Neural cell (in vitro differentiated cells): ENCODE measurements at regions not wholly inside any gene's neighbourhood (a gene's known extent, or its start where the extent isn't known, plus 50 kb on each side); places are given as distances from the start of the nearest gene placed in this dataset.

Experiments
- EP300 ChIP-seq: fragments of 450-650 bp; conservative IDR thresholded peaks from 2 replicates; pipeline ENCODE4 v1.6.1; 2014; ENCODE audit warnings: antibody characterized with exemption, mild to moderate bottlenecking, moderate library complexity; ENCODE audit not compliant: poor library complexity, severe bottlenecking
- EZH2 ChIP-seq: fragments of 200-600, 300-800 bp; shearing (Covaris generic), sonication (generic); IDR thresholded peaks from 2 replicates; pipeline ENCODE4 v1.6.1; 2014; ENCODE audit warnings: antibody characterized with exemption, low read length, borderline replicate concordance, mild to moderate bottlenecking; ENCODE audit not compliant: insufficient read depth, poor library complexity, severe bottlenecking
- POLR2AphosphoS5 ChIP-seq: IDR thresholded peaks from 2 replicates; pipeline ENCODE4 v1.6.1; 2012
- RAD21 ChIP-seq: fragments of 450-650 bp; conservative IDR thresholded peaks from 2 replicates; pipeline ENCODE4 v1.6.1; 2014; ENCODE audit warnings: antibody characterized with exemption, mild to moderate bottlenecking, moderate library complexity
- TAF1 ChIP-seq: IDR thresholded peaks from 2 replicates; pipeline ENCODE4 v1.6.1; 2012; ENCODE audit warnings: low read depth
- TF ChIP-seq, protein P1 (sequence below): fragments of 450-650 bp; IDR thresholded peaks from 2 replicates; pipeline ENCODE4 v1.5.1; 2014; ENCODE audit warnings: antibody characterized with exemption, mild to moderate bottlenecking, moderate library complexity; ENCODE audit not compliant: poor library complexity, severe bottlenecking

DNA sequence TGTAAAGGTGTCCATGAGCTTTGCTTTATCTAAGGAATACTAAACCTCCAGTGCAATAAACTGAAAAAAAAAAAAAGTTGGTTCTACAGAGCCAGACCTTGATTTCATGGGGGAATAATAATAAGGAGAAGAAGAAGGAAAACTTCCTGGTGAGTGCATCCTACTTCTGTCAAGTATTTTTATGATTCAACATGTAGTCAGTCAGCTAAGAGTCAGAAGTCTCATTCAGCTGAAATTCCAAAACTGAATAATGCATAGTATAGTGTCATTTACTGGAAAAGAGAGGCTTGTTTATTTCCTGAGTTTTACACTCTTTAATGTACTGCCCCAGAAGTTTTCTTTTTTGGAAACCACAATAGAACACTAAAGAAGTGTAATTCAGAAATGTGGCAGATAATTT, 77.8 kb upstream of the TACR1 start:
- TF ChIP-seq, protein P1, sequence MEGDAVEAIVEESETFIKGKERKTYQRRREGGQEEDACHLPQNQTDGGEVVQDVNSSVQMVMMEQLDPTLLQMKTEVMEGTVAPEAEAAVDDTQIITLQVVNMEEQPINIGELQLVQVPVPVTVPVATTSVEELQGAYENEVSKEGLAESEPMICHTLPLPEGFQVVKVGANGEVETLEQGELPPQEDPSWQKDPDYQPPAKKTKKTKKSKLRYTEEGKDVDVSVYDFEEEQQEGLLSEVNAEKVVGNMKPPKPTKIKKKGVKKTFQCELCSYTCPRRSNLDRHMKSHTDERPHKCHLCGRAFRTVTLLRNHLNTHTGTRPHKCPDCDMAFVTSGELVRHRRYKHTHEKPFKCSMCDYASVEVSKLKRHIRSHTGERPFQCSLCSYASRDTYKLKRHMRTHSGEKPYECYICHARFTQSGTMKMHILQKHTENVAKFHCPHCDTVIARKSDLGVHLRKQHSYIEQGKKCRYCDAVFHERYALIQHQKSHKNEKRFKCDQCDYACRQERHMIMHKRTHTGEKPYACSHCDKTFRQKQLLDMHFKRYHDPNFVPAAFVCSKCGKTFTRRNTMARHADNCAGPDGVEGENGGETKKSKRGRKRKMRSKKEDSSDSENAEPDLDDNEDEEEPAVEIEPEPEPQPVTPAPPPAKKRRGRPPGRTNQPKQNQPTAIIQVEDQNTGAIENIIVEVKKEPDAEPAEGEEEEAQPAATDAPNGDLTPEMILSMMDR: no peak
- TF ChIP-seq POLR2AphosphoS5 (no peak), EP300 (no peak), TAF1 (no peak), EZH2 (no peak), RAD21 (no peak)
